Activated T-helper 1 cell treated with anti-CD3 and anti-CD28 coated beads, Interleukin-12 subunit alpha, Interleukin-12 subunit beta, Interleukin-2, Interleukin-4 antibody, amounts not matched to agents 30 ng/mL and 10 ng/mL and 1 ng/mL, durations not matched to agents 14 hours and 24 hours and 36 hours (primary cell): ENCODE measurements at regions not wholly inside any gene's neighbourhood (a gene's known extent, or its start where the extent isn't known, plus 50 kb on each side); places are given as distances from the start of the nearest gene placed in this dataset.
"Not testable (repeated sequence)": the region's sequence is repeated elsewhere in the genome, so short reads cannot be mapped to it uniquely, and the experiment has no call there.

Source experiments
- DNase-seq: peaks from one replicate; pipeline ENCODE4 v3.0.0; 2021; ENCODE audit warnings: low spot score
- H3K27ac Mint-ChIP-seq: one replicate; pipeline ENCODE4 v1.8.0; 2021; ENCODE audit warnings: mild to moderate bottlenecking, mixed read lengths
- H3K27me3 Mint-ChIP-seq: one replicate; pipeline ENCODE4 v1.8.0; 2022; ENCODE audit warnings: mild to moderate bottlenecking, moderate library complexity, mixed read lengths; ENCODE audit not compliant: insufficient read depth
- H3K36me3 Mint-ChIP-seq: one replicate; pipeline ENCODE4 v1.8.0; 2021; ENCODE audit warnings: low read depth, mixed read lengths
- H3K4me1 Mint-ChIP-seq: one replicate; pipeline ENCODE4 v1.8.0; 2021; ENCODE audit warnings: low read depth, mixed read lengths
- H3K4me3 Mint-ChIP-seq: one replicate; pipeline ENCODE4 v1.8.0; 2021; ENCODE audit warnings: mild to moderate bottlenecking, moderate library complexity, mixed read lengths
- H3K9me3 Mint-ChIP-seq: one replicate; pipeline ENCODE4 v1.8.0; 2021; ENCODE audit warnings: mixed read lengths
- intact Hi-C: fragments of 100-400 bp; cut with micrococcal nuclease; formaldehyde crosslinking; loops from one replicate; pipeline ENCODE4 v1.15.1; 2024

DNA sequence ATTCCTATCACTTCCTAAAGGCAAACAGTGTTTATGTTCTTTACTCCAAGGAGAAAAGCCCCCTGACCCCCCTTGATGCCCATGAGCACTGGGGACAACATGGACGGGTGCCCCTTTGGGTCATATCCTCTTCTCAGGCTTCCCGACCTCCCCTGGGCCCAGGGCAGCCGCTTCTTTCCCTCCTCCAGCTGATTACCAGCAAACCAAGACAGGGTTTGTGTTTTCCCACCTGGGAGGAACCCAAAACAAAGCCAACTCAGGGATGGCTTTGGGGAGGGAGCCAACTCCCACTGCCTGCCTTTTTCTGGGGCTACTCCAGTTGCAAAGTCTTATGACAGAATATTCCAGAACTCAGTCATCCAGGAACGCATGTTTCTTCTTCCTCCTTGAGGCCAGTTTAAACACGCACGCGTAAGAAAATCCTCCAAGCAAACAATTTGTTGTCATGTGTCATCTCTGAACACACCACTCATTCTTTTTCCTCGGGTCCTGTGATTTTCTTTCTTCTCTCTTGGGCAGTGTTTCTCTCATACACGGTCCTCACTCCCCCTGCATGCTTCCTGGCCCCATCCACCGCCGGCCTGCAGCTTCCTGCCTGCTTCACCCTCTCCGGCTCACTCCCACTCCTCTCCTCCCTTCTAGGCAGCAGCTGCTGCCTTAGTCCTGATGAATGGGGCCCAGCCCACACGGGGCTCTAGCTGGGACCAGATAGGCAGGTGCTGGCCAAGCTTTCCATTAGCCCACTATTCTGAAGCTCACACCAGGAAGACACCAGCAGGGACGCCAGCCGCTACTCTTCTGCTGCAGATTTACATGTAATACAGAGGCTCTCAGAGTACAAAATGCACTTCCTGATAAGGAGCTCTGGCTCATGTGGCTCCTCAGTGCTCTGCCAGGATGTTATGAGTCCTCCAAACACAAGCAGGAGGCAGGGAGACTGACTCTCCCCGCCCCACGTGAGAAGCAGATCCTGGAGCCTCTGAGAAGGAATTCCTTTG is 116.7 kb upstream of the VOPP1 start:
- H3K9me3 Mint-ChIP-seq, H3K4me3 Mint-ChIP-seq, intact Hi-C loops, H3K27ac Mint-ChIP-seq, DNase-seq, H3K27me3 Mint-ChIP-seq, H3K4me1 Mint-ChIP-seq, H3K36me3 Mint-ChIP-seq: not testable (repeated sequence)

DNA sequence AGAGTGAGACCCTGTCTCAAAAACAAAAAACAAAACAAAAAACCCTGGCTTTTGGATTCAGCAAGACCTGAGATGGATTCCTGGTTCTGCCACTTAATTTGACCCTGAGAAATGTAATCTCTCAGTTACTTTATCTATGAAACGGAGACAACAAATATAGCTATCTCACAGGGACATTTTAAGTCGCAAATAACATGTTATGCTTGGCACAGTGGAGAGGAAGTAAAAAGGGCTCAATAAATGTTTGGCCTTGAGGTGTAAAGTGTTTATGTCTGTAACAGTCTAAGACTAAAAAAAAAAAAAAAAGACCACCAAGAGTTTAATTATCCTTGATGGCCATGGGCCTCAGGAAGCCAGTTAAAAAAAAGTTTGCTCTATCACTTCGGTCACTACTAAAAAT is 116.0 kb upstream of the VOPP1 start:
- DNase-seq, H3K36me3 Mint-ChIP-seq, H3K9me3 Mint-ChIP-seq, H3K4me3 Mint-ChIP-seq, H3K27me3 Mint-ChIP-seq, H3K4me1 Mint-ChIP-seq, H3K27ac Mint-ChIP-seq, intact Hi-C loops: not testable (repeated sequence)

DNA sequence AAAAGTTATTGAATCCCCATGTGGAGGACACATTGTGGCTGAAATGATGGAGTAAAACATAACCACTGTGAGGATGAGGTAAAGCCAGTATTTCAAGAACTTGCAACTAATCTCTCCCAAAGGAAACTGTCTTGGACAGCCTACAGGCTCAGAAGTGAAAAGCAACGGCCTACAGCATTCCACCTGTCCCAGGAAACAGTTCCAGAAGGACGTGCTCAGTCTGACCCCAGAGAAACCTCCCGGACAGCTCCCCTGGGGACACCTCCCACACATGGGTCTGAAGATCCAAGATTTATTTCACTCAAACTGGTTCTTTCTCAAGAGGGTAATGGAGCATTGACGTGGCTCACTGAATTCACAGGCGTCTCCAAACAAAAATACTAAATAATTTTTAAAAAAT is 115.0 kb upstream of the VOPP1 start:
- intact Hi-C loops, H3K27ac Mint-ChIP-seq, H3K9me3 Mint-ChIP-seq, H3K27me3 Mint-ChIP-seq, DNase-seq, H3K4me1 Mint-ChIP-seq, H3K4me3 Mint-ChIP-seq, H3K36me3 Mint-ChIP-seq: not testable (repeated sequence)

DNA sequence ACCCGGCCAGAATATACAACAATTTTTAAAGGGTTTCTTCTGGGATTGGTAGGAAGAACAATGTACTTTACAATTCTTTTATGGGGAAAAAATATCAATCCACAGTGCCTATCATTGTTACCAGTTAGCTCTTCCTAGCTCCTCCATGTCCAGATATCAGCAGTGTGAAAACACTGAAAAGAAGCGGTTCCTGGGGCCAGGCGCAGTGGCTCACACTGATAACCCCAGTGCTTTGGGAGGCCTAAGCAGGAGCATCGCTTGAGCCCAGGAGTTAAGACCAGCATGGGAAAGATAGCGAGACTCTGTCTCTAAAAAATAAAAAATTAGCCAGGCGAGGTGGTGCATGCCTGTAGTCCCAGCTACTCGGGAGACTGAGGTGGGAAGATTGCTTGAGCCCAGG is 114.5 kb upstream of the VOPP1 start:
- H3K36me3 Mint-ChIP-seq, intact Hi-C loops, DNase-seq, H3K27ac Mint-ChIP-seq, H3K9me3 Mint-ChIP-seq, H3K4me1 Mint-ChIP-seq, H3K4me3 Mint-ChIP-seq, H3K27me3 Mint-ChIP-seq: not testable (repeated sequence)

DNA sequence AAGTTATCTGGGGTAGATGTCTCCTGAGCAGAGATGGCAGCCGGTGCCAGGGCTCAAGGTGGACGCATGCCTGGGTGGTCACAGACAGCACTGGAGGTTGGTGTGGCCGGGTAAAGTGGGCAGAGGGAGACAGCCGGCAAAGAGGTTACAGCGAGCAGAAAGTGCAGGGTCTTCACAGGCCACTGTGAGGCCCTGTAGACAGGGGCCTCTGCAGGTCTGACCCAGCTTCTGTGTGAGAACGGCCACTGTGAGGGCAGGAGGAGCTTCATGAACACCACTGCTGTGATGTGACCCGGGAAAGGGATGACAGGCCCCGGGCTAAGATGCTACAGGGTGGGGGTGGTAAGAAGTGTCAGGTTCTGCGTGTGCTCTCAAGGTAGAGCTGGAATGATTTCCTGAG is 111.2 kb upstream of the VOPP1 start:
- DNase-seq, H3K27me3 Mint-ChIP-seq, H3K27ac Mint-ChIP-seq, H3K4me3 Mint-ChIP-seq, H3K36me3 Mint-ChIP-seq, intact Hi-C loops, H3K9me3 Mint-ChIP-seq, H3K4me1 Mint-ChIP-seq: not testable (repeated sequence)

DNA sequence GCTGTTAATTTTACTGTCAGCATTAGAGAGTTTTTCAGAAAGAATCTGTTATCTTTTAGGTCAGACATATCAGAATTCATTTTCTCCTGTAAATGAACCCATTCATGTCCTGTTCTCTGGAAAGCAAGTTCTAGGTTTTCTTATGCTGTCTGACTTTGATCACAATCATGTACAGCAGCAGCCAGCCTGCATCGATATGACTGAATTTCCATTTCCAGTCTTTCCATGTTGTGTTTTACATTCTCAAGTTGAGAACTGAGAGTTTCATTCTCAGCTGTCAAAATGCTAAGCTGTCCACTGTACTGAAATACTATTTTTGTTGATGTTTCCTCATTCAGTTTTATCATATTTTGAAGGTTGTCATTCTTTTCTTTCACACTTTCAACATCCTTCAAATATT is 103.3 kb upstream of the VOPP1 start:
- H3K4me1 Mint-ChIP-seq, H3K36me3 Mint-ChIP-seq, H3K4me3 Mint-ChIP-seq, intact Hi-C loops, H3K27ac Mint-ChIP-seq, H3K27me3 Mint-ChIP-seq, DNase-seq, H3K9me3 Mint-ChIP-seq: not testable (repeated sequence)

DNA sequence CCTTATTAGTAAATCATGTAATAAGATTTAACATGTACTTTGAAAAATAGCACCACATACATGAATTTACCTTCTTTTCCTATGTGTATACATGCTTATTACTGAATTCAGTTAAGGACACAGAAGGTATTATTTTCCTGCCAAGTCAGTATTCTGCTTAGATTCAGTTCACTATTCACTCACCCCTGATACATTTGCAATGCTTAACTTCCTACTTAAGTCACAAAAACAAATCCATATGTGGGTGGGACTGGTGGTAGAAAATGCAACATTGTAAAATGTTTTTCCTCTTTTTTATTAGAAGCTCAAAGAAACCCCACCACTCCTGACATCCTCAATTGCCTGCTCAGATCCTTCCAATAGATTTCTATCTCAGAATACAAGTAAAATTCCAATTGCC is 101.2 kb upstream of the VOPP1 start:
- intact Hi-C loops, H3K9me3 Mint-ChIP-seq, H3K4me1 Mint-ChIP-seq, H3K4me3 Mint-ChIP-seq, DNase-seq, H3K27me3 Mint-ChIP-seq, H3K36me3 Mint-ChIP-seq, H3K27ac Mint-ChIP-seq: not testable (repeated sequence)

DNA sequence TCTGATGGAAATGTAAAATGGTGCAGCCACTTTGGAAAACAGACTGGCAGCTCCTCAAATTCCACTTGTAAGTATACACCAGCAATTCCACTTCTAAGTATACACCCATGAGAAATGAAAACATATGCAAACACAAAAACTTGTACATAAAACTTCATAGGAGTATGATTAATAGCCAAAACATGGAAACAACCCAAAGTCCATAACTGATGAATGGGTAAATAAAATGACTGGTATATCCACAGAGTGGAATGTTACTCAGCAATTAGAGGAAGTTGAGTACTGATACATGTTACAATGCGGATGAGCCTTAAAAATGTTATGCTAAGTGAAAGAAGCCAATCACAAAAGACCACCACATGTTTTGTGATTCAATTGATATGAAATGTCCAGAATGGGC is 99.8 kb upstream of the VOPP1 start:
- DNase-seq, H3K4me1 Mint-ChIP-seq, H3K27ac Mint-ChIP-seq, intact Hi-C loops, H3K36me3 Mint-ChIP-seq, H3K27me3 Mint-ChIP-seq, H3K4me3 Mint-ChIP-seq, H3K9me3 Mint-ChIP-seq: not testable (repeated sequence)

DNA sequence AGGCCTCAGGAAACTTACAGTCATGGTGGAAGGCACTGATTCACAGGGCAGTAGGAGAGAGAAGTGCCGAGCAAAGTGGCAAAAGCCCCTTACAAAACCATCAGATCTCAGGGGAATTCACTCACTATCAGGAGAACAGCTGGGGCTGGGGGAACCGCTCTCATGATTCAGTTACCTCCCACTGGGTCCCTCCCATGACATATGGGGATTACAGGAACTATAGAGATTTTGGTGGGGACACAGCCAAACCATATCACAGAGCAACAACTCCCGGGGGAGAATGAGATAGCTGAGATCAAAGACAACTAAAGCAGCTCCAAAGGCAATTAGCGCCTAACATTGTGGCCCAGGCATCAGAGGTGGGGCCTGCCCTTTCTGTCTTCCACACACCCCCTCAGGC is 85.4 kb upstream of the VOPP1 start:
- H3K4me3 Mint-ChIP-seq: no peak overlapping the region
- peaks cover 10% of the 10 kb centered on the region for H3K27me3 Mint-ChIP-seq
- H3K36me3 Mint-ChIP-seq: no peaks in the 10 kb centered on the region
- intact Hi-C loops: no loop called here
- H3K27ac Mint-ChIP-seq: no peak overlapping the region
- no peak for DNase-seq
- H3K9me3 Mint-ChIP-seq: no peaks in the 10 kb centered on the region
- H3K4me1 Mint-ChIP-seq: no peaks in the 10 kb centered on the region

DNA sequence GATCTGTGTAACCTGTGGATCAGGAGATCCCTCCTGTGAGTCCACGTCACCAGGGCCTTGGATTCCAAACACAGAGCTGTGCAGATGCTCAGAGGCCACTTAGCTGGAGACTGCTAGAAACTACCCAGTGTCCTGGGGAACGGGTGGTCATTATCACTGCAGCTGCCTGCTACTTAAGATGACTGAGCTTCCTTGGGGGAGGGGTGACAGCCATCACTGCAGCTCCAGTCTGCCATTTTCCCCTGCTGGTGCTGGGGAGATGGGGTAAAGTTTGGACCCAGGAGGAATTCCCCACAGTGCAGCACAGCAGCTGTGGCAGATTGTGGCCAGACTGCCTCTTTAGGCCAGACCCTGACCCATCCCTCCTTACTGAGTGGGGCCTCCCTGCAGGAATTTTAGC is 78.8 kb upstream of the VOPP1 start:
- H3K4me3 Mint-ChIP-seq: no peak overlapping the region
- H3K4me1 Mint-ChIP-seq: no peaks in the 10 kb centered on the region
- no peaks in the 10 kb centered on the region for H3K36me3 Mint-ChIP-seq
- no peaks in the 10 kb centered on the region for H3K9me3 Mint-ChIP-seq
- peaks cover 12% of the 10 kb centered on the region for H3K27me3 Mint-ChIP-seq
- intact Hi-C loops: no loop called here
- DNase-seq: no peak
- no peak overlapping the region for H3K27ac Mint-ChIP-seq

DNA sequence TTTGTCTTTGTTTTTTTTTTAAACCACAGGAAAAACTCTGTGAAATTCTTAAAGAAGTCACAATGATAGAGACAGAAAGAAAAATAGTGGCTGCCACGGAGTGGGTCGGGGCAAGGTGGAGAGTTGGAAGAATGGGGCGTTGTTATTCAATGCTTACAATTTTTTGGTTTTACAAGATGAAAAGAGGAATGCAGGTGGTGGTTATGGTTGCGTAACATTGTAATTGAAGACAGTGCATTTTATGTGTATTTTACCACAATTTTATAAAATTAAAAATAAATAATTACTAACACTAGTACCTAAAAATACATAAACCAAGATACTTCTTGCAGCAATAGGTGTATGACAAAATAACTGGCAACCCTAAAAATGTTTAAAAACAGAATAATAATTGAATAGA is 76.9 kb upstream of the VOPP1 start:
- Mint-ChIP-seq H3K27ac (no peak overlapping the region), H3K27me3 (peaks cover 6% of the 10 kb centered on the region), H3K9me3 (no peaks in the 10 kb centered on the region), H3K4me1 (no peaks in the 10 kb centered on the region), H3K36me3 (no peaks in the 10 kb centered on the region), H3K4me3 (no peak overlapping the region)
- no peak for DNase-seq
- intact Hi-C loops: no loop called here

DNA sequence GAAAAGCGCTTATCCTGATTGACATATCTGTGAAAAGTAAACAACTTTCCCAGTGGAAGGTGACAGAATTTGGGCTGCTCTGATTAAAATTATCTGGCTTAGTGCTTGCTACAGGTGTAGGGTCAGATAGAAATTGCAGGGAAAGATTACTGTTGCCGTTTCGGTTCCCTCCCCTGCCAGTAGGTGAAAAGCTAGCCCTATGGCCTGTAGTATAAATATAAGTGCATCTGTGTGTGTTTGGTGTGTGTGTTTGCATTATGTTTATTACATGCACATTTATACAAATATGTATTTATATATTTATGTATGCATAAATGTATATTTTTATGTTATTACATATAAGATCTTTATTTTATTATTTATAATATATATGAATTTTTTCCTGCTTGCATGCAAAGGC is 72.3 kb upstream of the VOPP1 start:
- Mint-ChIP-seq H3K4me3 (no peak overlapping the region), H3K36me3 (no peaks in the 10 kb centered on the region), H3K27ac (no peak overlapping the region), H3K27me3 (peaks cover 3% of the 10 kb centered on the region), H3K9me3 (no peaks in the 10 kb centered on the region), H3K4me1 (peaks cover 11% of the 10 kb centered on the region)
- DNase-seq: no peak
- intact Hi-C loops: loop anchor here (5.0 kb wide), 1 partner anchor 243 kb away; the partner anchor contains the start of gene ZNF713

DNA sequence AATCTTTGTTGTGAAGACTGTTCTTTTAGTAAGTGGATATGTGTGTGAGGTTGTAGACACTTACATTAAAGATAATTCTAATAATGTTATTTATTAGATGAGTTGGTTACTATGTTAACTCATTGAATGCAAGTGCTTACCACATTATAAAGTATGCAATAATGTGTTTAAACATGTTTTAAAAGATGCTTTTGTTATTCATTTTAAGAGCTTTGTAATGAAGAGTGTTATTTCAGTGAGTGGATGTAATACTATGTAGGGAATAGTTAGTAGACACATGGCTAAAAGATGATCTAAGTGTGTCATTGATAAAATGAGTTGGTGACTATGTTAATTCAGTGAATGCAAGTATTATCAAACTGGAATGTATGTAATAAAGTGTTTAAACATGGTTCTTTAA is 70.0 kb upstream of the VOPP1 start:
- intact Hi-C loops: loop anchor here (2.0 to 5.0 kb wide), 2 partner anchors 245 to 883 kb away; partner anchors contain the start of genes SEC61G and ZNF713
- no peak overlapping the region for H3K4me3 Mint-ChIP-seq
- H3K9me3 Mint-ChIP-seq: no peaks in the 10 kb centered on the region
- H3K27me3 Mint-ChIP-seq: peaks cover 7% of the 10 kb centered on the region
- no peak for DNase-seq
- peaks cover 11% of the 10 kb centered on the region for H3K4me1 Mint-ChIP-seq
- no peaks in the 10 kb centered on the region for H3K36me3 Mint-ChIP-seq
- no peak overlapping the region for H3K27ac Mint-ChIP-seq
